Mucosa of gallbladder (tissue), 1 donor: ENCODE measurements at regions not wholly inside any gene's neighbourhood (a gene's known extent, or its start where the extent isn't known, plus 50 kb on each side); places are given as distances from the start of the nearest gene placed in this dataset.
A peak's percentile ranks its signal among the peaks of the same experiment; 100 is the strongest.
"Not testable (repeated sequence)": the region's sequence is repeated elsewhere in the genome, so short reads cannot be mapped to it uniquely, and the experiment has no call there.

Source experiments
- DNase-seq: peaks from one replicate; pipeline ENCODE4 v3.0.0-alpha.2; 2020; ENCODE audit warnings: low spot score
- donor health status: DM: no; HTN: no; CAD: no.

DNA sequence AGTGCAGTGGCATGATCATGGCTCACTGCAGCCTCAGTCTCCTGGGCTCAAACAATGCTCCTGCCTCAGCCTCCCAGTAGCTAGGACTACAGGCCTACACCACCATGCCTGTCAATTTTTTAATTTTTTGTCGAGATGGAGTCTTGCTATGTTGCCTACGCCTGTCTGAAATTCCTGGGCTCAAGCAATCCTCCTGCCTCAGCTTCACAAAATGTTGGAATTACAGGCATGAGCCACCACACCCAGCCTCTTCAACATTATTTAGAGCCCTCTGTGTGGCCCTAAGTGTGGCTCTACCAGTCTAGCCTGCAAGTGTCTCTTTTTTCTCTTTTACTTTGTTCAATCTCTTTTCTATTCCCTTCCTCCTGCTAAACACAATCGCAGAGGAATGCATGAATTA is 154.4 kb upstream of the EPB41L4A start:
- DNase-seq = no peak

DNA sequence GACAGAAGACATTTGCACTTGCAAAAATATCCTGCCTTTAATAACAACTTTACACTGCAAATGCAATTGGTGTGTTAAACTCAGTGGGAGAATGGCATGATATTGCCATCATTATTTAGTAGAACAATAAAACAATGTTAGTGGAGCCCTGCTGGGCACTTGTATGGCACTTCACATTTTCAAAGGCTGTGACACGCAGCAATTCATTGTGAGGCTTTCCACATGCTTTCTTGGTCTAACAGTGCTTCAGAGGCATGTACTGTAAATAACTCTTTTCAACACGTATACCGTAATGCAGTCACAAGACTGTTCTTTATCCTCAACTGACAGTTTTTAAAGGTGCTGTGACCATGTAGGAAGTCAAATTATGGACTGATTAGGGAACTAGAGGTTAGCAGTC is 155.5 kb upstream of the EPB41L4A start:
- DNase-seq = no peak

DNA sequence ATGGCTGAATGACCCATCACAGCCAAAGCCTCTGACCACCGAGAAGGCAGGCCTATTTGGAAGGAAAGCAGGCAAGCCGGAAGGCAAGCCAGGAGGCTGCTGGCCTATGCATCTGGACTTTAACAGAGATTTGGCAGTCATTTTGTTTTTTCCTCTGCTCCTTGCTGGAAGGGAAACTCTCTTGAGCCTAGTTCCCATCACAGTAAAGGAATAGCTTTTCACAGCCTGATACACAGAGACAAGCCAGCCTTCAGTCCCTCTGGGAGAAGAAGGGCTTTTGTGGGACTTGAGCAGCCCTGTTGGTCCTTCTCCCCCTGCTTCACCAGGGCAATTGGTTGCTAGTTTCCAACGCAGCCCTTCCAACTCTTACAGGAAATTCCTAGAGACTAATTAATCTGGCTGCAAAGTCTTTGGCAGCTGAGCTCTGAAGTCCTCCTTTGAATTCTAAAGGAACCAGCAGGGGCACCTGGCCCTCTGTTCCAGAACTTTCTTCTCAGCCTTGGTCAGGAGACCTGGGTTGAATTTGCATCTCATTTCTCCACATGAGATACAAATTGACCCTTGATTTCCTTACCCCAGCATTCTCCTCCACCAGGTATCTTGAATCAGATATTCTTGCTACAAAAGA is 157.3 kb upstream of the EPB41L4A start:
- DNase-seq = peak; percentile 22

DNA sequence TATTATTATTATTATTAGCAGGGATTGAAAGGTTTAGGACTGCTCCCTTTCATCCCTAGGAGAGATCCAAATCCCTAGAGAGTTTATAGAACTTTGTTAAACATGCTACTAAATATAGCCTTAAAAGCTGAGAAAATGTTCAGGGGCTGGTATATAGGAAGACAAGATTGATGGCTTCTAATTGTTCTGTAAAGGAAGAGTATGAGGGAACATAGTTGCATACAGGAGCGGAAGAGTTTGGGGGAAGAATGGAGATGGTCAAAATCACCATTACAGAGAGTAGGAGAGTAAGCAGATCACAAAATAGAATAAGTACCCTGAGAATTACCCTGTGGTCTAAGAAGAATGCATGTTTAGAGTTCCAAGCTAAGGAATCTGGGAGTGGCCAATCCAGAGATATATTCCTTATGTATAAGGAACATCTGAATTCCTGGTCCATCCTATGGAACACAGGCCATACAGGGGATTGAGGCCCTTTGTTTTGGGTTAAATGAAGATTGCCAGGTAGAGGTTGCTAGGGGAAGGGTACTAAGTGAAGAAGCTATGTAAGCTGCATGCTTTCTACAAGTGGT is 158.0 kb upstream of the APC start:
- no peak for DNase-seq

DNA sequence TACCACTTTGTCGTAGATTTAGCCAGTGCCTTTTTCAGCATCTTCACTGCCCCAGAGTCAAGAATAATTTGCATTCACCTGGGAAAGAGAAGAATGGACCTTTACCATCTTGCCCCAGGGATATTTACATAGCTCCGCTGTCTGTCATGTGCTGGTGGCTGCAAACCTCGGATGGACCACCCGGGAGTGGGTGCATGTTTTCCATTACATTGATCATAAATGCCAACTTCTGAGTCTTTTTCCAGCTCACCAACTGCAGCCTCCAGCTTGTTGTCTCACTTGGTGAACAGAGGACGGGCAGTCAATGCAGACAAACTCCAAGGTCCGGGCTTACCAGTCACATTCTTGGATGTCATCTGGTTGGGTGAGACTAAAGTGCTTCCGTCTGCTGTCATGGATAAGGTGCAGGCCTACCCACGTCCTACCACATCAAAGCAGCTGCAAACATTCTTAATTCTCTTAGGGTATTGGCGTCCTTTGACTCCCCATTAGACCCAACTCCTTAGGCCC is 155.8 kb upstream of the APC start:
- DNase-seq = no peak

DNA sequence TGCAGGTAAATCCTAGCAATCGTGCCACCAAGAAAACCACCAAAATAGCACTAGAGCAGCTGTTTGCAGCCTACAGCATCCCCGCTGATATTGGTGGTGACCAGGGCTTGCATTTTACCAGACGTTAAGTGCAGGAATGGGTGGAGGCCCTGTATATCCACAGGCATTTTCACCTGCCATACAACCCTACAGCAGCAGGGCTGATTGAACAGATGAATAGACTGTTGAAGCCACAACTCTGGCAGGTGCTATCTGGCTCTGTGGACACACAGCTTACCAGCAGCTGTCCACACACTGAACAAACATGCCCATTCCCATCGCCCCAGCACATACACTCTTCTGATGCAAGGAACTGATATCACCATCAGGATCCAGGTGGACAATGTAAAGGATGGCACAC is 154.5 kb upstream of the APC start:
- no peak for DNase-seq

DNA sequence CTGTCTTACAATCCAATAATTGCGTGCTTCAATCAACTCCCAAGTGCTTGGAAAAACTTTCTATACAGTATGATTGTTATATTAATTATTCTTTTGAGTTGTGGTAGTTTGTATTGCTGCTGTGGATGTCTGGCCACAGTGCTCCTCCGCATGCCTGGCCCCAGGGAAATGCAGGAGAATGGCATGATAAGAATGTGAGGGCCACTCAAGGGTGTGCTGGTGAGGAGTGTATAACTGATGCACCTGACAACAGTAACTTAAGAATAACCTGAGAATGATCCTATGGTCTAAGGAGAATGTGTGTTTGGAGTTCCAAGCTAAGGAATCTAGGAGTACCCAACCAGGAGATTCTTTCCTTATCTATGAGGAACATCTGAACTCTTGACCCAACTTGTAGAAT is 152.9 kb upstream of the APC start:
- no peak for DNase-seq

DNA sequence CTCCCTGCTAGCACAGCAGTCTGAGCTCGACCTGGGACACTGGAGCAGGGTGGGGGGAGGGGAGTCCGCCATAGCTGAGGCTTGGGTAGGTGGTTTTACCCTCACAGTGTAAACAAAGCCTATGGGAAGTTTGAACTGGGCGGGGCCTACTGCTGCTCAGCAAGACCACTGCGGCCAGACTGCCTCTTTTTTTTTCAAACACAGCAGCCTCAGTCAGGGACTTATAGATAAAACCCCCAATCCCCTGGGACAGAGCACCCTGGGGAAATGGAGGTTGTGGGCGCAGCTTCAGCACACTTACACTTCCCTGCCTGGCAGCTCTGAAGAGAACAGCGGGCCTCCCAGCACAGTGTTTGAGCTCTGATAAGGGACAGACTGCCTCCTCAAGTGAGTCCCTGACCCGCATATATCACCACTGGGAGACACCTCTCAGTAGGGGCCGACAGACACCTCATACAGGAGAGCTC is 151.1 kb upstream of the APC start:
- no peak for DNase-seq

DNA sequence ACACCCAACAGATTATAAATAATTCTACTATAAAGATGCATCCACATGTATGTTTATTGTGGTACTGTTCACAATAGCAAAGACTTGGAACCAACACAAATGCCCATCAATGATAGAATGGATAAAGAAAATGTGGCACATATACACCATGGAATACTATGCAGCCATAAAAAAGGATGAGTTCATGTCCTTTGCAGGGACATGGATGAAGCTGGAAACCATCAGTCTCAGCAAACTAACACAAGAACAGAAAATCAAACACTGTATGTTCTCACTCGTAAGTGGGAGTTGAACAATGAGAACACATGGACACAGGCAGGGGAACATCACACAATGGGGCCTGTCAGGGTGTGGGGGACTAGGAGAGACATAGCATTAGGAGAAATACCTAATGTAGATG is 146.8 kb upstream of the APC start:
- DNase-seq = not testable (repeated sequence)

DNA sequence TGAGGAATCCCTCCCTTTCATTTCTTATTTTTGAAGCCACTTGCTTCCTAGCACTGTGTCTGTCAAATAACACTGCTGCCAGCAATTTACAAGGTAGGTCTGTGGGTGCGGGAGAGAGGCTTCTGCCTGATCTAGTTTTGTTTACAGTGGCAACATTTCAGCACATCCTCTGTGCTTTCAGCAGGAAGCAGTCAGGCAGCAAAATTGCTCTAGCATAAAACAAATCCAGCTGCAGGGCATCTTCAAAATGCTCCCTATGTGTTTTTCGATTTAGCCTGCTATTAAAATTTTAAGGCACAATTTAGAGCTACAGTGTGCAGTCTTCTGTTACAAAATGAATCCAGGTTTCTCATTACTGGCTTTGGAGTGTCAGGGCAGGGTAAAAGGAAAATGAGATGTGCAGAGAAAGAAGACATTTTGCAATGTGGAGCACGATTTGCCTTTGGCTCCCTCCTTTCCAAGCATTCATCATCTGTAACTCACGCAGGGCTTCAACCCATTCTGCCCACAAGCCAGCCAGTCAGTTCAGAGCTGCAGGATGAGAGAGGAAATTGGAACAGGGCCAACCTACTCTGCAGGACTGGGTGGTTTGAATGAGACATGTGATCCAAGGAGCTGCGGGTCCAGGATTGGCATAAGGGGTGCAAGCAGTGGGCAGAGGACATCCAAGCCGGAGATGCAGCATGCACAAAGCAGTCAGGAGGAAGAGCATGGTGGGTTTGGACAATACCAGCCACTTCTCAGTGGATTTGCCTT is 143.4 kb upstream of the APC start:
- no peak for DNase-seq

DNA sequence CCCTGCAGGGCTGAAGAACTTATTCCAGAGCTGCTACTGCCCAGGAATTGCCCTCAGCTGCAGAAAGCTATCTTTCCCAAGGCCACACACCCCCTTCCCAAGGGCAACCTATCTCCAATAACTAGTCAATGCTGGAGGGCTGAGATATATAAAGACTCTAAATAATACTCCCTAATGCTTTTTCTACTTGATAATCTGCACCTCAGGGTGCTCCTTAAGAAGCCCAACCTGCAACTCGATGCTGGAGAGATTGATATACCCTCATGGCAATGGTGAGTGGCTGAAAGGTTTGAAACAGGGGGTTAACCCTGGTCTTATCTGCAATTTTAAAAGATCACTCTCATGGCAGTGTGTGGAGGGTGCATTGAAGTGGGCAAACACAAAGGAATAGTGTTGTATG is 142.7 kb upstream of the APC start:
- no peak for DNase-seq

DNA sequence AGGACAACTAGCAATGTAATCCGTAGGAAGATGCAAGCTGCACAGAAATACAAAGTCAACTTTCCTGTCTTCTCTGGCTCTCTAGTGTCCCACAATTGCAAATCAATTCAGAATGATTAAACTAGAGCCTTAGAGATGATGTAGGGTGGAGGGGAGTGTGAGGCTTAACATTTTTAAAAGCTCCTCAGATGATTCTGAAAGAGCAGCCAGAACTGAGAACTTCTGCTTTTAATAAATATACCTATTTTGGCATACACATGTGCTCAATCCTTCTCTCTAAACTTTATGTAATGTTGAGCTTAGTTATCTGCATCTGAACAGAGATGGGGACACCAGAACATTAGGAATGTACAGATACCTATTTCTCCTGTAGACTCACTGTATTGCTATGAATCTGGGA is 139.9 kb upstream of the APC start:
- DNase-seq = no peak

DNA sequence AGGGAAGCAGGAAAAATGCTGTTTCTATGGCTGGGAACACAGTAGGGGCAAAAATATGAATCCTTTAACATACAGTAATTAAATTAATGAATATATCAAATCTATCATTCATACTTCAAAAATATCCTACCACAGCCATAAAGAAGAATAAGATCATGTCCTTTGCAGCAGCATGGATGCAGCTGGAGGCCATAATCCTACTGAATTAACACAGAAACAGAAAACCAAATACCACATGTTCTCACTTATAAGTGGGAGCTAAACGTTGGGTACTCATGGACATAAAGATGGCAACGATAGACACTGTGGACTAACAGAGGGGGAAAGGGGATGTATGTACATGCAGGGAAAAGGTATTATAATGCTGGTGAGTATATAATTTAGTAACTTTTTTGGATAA is 137.2 kb upstream of the APC start:
- not testable (repeated sequence) for DNase-seq

DNA sequence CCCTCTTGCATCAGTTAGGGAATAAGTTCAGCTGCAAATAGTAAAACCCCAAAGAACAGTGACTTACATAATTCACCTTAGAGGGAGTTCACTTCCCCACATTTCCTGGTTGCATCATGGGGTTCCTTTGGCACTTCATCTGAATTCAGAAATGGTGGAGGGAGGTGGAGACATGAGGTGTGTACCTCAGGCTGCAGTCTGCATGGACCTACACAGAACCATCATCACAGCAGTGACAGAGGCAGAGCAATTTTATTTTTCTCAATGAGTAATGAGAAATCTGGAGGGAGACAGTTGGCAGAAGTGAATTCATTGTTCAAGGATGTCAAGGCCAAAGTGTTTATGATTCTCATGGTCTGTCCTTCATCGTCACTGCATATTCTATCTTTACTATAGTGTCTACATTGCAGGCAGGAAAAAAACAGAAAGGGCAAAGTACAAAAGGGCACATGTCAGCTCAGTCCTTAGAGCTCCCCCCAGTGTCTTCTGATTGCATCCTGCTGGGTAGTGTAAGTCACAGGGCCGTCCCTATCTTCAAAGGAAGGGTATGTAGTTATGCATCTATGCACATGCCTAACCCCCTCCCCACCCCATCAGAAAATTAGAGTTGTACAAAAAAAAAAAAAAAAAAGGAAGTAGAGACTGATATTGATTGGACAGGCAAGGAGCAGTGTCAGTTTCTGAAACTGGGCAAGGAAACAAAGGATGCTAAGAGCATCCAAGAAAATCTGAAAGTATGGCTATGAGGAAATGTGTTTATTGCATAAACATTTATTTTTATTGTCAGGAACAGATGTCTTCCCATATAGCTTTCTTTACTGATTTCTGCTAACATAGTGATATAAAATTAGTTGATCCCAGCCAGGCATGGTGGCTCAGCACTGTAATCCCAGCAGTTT is 132.7 kb upstream of the APC start:
- DNase-seq = peak; percentile 20

DNA sequence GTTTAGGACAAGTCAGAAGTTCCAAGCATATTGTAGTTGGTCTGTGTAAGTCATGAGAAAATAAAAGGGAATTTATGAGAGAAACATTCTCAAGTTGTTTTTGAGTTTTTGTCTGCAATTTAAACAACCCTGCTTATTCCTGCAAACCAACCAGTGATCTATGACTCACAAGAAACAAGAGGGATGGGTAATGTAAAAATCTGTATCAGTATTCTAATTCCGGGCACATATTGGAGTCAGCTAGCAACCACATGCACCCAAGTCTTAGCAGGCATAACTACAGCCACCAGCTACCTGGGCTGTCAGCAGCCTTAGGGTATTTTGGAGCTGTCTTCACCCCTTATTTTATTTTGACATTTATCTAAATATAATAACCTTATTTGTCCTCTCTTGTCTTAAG is 128.7 kb upstream of the APC start:
- DNase-seq = no peak

DNA sequence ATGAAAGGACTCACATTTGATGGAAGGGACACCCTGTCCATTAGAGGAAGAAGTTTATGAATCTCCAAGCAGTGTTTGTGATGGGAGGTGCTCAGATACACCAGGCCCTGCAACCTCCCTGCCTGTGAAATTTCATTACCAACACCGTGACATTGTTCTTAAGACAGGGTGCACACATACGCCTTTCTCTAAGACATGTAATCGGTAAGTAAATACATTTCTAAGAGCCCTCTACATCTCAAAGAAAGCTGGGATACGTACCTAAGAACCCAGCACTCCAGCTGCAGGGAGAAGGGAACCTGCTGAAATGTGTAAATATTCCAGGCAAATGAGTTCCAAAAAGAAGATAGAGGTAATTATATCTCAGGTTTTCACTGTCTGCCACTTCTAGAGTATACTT is 125.0 kb upstream of the APC start:
- no peak for DNase-seq

DNA sequence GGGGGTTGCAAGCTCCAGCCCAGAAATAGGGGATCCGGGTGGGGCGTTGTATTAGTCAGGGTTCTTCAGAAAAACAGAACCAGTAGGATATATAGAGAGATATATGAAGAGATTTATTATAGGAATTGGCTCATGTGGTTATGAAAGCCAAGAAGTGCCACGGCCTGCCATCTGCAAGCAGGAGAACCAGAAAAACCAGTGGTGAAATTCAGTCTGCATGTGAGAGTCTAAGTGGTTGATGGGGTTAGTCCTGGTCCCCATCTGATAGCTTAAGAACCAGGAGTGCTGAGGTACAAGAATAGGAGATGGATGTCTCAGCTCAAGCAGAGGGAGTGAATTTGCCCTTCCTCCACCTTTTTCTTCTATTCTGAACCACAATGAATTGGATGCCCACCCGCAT is 123.4 kb upstream of the APC start:
- DNase-seq = no peak

DNA sequence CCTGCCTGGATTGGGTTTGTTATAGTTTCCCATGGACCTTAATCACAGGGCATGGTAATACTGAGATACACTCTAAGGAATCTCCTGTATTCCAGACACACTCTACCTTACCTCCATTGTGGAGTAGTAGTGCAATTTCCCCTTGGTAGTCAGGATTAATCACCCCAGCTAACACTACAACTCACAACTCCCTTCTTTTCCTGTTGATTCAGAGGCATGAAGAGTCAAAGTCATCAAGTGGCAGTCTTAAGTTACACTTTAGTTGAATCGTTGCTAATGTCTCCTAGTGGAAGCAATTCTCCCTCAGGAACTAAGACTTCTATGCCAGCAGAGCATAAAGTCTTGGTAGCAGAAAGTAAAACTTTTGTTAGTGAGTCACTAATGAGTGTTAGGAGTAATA is 122.7 kb upstream of the APC start:
- DNase-seq = no peak

DNA sequence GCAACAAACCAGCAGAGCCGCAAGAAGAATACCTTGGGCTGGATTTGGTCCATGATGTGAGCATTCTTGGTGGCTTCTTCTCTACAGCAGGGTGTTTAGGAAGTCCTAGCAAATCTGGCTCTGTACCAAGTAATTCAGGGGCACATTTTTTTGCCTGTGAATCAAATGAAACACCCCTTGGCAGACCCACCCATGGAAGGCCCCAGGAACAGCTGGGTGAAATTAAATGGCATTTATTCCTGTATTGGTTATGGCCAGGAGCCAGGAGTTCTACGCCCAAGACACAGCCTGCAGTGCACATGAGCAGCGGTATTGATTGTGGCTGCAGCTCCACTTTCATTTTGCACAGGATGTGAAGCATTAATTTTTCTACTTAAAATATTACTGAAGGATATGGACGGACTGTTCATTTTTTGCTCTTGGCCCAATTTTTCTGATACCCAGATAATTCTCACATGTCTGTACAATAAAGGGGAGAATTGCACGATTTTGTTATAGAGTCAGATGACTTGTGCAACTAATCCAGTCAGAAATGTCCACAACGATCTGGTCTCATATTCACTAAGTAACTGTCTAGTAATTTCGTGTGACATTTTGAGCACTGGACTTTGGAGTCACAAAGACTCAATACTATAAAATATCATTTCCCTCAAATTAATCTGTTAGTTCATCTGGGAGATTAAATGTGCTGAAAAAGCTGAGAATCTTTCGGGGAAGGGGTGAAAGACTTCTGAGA is 120.7 kb upstream of the APC start:
- peak; percentile 54 for DNase-seq

DNA sequence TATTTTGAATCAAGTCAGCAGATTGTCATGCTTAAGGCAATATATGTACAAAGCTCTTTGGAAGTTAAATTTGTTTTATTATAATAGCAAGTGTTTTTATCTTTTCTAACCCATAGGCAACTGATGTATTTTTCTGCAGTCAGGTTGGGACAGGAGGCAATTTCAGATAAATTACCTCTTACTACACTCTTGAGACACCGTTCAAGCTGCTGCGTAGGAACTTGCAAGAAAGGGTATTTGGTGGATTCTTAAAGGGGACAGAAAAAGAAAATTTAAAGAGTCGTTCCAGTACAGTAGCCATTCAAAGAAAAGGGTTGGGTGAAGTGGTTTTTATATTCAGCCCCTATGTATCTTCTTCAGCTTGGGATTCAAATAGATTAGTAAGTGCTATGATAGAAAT is 112.4 kb upstream of the APC start:
- no peak for DNase-seq

DNA sequence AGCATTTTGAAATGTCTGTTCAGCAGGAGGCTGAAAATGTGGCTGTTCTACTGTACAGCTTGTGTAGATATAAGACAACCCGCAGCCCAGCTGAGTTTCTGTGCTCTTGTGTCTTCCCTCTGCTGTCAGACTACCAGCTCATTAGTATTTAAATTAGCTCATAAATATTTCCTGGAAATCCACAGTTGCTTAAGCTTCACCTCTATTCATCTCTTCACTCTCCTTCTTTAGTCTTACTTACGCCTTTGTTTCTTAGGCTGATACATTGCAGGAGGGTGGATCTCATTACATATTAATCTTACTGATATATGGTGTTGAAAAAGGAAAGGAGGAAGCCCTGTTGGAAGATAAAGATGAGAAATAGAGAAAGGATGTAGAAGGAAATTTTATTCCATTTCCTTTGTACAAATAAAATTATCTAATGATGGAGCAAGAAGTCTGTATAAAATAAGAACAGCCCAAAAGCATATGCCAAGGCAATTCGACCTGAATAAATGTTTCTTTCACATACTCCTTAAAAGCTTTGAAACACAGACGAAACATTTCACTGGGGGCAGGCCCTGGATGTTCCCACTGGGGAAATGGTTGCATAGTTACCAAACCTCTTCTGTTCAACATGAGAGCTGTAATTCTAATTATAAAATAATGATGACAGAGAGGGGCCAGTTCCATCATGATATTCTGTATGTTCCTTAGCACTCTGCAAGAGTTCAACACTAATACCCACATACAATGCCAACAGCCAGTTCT is 111.8 kb upstream of the APC start:
- no peak for DNase-seq
